ENCODE measurements at regions not wholly inside any gene's neighbourhood (a gene's known extent, or its start where the extent isn't known, plus 50 kb on each side); places are given as distances from the start of the nearest gene placed in this dataset.

- H3K4me3 ChIP-seq (ENCODE audit: low read depth, poor library complexity, severe bottlenecking) = no peak overlapping the region
- intact Hi-C loops (cut with DNase I; ENCODE audit: low total_unique reads) = no loop called here
- DNase-seq (ENCODE audit: low spot score in 2 of 2) = no peak
- no peak for TF ChIP-seq POLR2A (IDR thresholded peaks at IDR 0.05)
- TF ChIP-seq CTCF (IDR thresholded peaks at IDR 0.05) = no peak
- 36 to 41% methylated on average over 11 of the region's 11 CpGs for WGBS, 2 donors
These were observed 66.7 kb upstream of the RIPOR2 start for GRCh38 chr6:25002326-25003091.

DNA sequence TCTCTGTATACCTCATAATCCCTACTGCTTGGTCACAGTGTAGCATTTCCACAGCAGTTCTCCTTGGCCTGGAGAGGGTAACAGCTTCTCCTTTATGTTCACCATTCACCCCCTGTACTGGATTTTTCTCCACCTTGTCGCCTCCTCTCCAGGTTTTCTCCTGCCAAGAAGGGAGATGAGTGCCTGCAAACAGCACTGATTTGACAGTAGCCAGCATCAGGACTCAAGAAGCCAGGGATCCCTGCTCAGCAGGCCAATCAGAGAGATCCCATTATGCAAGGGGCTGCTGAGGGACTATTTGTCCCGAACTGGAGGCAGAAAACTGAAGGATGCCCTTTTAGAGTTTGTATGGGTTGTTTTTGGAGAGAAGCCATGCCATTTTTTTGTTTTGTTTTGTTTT is 68.6 kb upstream of the RIPOR2 start:
- intact Hi-C loops (cut with DNase I; ENCODE audit: low total_unique reads) = no loop called here
- 61 to 76% methylated on average over 2 of the region's 2 CpGs for WGBS, 2 donors
- H3K4me3 ChIP-seq (ENCODE audit: low read depth, poor library complexity, severe bottlenecking) = no peak overlapping the region
- DNase-seq (ENCODE audit: low spot score in 2 of 2) = no peak
- TF ChIP-seq CTCF (IDR thresholded peaks at IDR 0.05) = no peak
- no peak for TF ChIP-seq POLR2A (IDR thresholded peaks at IDR 0.05)

DNA sequence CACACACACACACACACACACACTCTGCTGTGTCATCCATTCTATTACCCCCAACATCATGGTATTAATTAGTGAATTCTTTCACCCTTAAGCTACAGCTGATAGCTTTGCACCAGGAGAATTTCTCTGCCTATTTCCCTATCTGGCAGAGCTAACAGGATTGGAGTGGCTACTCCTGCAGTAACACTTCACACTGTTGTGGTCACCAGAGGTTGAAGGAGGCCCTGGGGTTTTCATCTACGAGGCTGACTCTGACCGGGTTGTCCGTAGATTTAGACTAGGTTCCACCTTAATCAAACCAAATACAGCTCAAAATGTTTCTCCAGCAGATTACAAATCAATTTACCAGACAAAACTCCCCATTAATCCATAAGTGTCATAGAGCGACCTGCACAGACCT is 69.2 kb upstream of the RIPOR2 start:
- DNase-seq (ENCODE audit: low spot score in 2 of 2) = no peak
- 84 to 96% methylated on average over 4 of the region's 4 CpGs for WGBS, 2 donors
- TF ChIP-seq POLR2A (IDR thresholded peaks at IDR 0.05) (no peak), CTCF (IDR thresholded peaks at IDR 0.05) (no peak)
- H3K4me3 ChIP-seq (ENCODE audit: low read depth, poor library complexity, severe bottlenecking) = no peak overlapping the region
- intact Hi-C loops (cut with DNase I; ENCODE audit: low total_unique reads) = no loop called here

DNA sequence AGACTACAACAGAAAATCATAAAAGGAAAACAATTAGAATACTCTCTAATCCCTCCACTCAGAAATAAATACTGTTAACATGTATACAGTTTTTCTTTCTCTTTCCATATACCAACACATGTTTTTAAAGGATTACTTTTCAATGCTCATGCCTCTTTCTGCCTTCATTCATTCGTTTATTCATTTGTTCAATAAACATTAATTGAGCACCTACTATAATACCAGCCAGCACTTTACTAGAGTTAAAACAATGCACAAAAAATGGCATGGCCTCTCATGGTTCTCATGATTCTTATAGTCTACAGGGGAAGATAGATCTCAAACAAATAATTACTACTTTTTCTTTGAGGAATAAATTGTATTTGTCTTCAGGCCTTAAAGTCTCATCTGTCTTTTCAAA is 70.3 kb upstream of the RIPOR2 start:
- no peak for TF ChIP-seq POLR2A (IDR thresholded peaks at IDR 0.05)
- TF ChIP-seq CTCF (IDR thresholded peaks at IDR 0.05) = no peak
- 84 to 95% methylated on average over 1 of the region's 1 CpG for WGBS, 2 donors
- H3K4me3 ChIP-seq (ENCODE audit: low read depth, poor library complexity, severe bottlenecking) = no peak overlapping the region
- intact Hi-C loops (cut with DNase I; ENCODE audit: low total_unique reads) = no loop called here
- DNase-seq (ENCODE audit: low spot score in 2 of 2) = no peak

GRCh38 chr6:25006565-25007001 is 70.8 kb upstream of the RIPOR2 start:
- WGBS, 2 donors = 6 to 14% methylated on average over 3 of the region's 3 CpGs
- TF ChIP-seq POLR2A (IDR thresholded peaks at IDR 0.05) (no peak), CTCF (IDR thresholded peaks at IDR 0.05) (no peak)
- H3K4me3 ChIP-seq (ENCODE audit: low read depth, poor library complexity, severe bottlenecking) = no peak overlapping the region
- intact Hi-C loops (cut with DNase I; ENCODE audit: low total_unique reads) = no loop called here
- peak; percentile 88 for DNase-seq (ENCODE audit: low spot score in 2 of 2)

GRCh38 chr6:25007269-25007699 is 71.5 kb upstream of the RIPOR2 start:
- TF ChIP-seq POLR2A (IDR thresholded peaks at IDR 0.05) (no peak), CTCF (IDR thresholded peaks at IDR 0.05) (no peak)

More at GRCh38 chr6:25007269-25007699, 71.5 kb upstream of the RIPOR2 start:
- no peak for DNase-seq (ENCODE audit: low spot score in 2 of 2)
- no peak overlapping the region for H3K4me3 ChIP-seq (ENCODE audit: low read depth, poor library complexity, severe bottlenecking)
- WGBS, 2 donors = 69 to 84% methylated on average over 3 of the region's 3 CpGs
- intact Hi-C loops (cut with DNase I; ENCODE audit: low total_unique reads) = no loop called here

Data from lower leg skin (tissue), 4 donors.